ENCODE measurements at regions not wholly inside any gene's neighbourhood (a gene's known extent, or its start where the extent isn't known, plus 50 kb on each side); places are given as distances from the start of the nearest gene placed in this dataset.

GRCh38 chr6:40924839-40925238, 114.2 kb downstream of the UNC5CL start:
- no peaks in the 10 kb centered on the region for H3K36me3 ChIP-seq (ENCODE audit: control insufficient read depth, insufficient read depth, low read length)
- H3K4me1 ChIP-seq (ENCODE audit: control insufficient read depth, insufficient read depth, low read length), result no peaks in the 10 kb centered on the region
- H3K4me3 ChIP-seq (ENCODE audit: low read depth, low read length), result no peak overlapping the region
- no peaks in the 10 kb centered on the region for H3K9me3 ChIP-seq (ENCODE audit: control insufficient read depth, insufficient read depth, low read length)
- no peak overlapping the region for H3K9ac ChIP-seq (ENCODE audit: low read depth, low read length)
- H3K27me3 ChIP-seq (ENCODE audit: control insufficient read depth, insufficient read depth, low read length), result no peaks in the 10 kb centered on the region
- no peak overlapping the region for H3K27ac ChIP-seq (ENCODE audit: low read depth, low read length)

DNA sequence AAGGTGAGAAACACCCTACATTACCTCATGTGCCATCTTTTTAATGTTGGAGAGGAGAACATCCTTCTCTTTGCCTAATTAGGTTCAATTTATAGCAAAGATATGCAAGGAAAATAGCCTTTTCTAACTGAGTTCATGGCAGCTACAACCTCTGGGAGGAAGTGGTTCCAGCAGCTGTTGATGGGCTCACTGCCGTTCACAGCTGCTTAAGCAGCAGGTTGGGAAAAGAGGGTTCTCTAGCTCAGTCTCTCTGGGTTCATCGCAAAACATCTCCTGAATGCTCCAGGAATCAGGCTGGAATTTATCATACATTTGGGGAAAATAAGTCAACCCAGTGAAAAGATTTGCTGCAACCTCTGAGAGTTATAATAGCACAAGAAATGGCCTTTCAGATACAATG, 115.1 kb downstream of the UNC5CL start:
- Histone ChIP-seq H3K9ac (ENCODE audit: low read depth, low read length) (no peak overlapping the region), H3K27ac (ENCODE audit: low read depth, low read length) (no peak overlapping the region), H3K36me3 (ENCODE audit: control insufficient read depth, insufficient read depth, low read length) (no peaks in the 10 kb centered on the region), H3K4me3 (ENCODE audit: low read depth, low read length) (no peak overlapping the region), H3K27me3 (ENCODE audit: control insufficient read depth, insufficient read depth, low read length) (peaks cover 4% of the 10 kb centered on the region; the same call in 1 of the 2 replicates), H3K9me3 (ENCODE audit: control insufficient read depth, insufficient read depth, low read length) (no peaks in the 10 kb centered on the region), H3K4me1 (ENCODE audit: control insufficient read depth, insufficient read depth, low read length) (peaks cover 5% of the 10 kb centered on the region)

- H3K9ac ChIP-seq (ENCODE audit: low read depth, low read length), result no peak overlapping the region
- H3K9me3 ChIP-seq (ENCODE audit: control insufficient read depth, insufficient read depth, low read length), result no peaks in the 10 kb centered on the region
- H3K4me1 ChIP-seq (ENCODE audit: control insufficient read depth, insufficient read depth, low read length), result peaks cover 11% of the 10 kb centered on the region
- peaks cover 8% of the 10 kb centered on the region; the same call in 1 of the 2 replicates for H3K27me3 ChIP-seq (ENCODE audit: control insufficient read depth, insufficient read depth, low read length)
- no peak overlapping the region for H3K27ac ChIP-seq (ENCODE audit: low read depth, low read length)
- H3K36me3 ChIP-seq (ENCODE audit: control insufficient read depth, insufficient read depth, low read length), result no peaks in the 10 kb centered on the region
- H3K4me3 ChIP-seq (ENCODE audit: low read depth, low read length), result no peak overlapping the region
Observed at GRCh38 chr6:40923326-40923725, 115.7 kb downstream of the UNC5CL start.

- H3K27me3 ChIP-seq (ENCODE audit: control insufficient read depth, insufficient read depth, low read length), result peaks cover 8% of the 10 kb centered on the region; the same call in 1 of the 2 replicates
- H3K27ac ChIP-seq (ENCODE audit: low read depth, low read length), result no peak overlapping the region
- no peak overlapping the region for H3K4me3 ChIP-seq (ENCODE audit: low read depth, low read length)
- no peak overlapping the region for H3K9ac ChIP-seq (ENCODE audit: low read depth, low read length)
- no peaks in the 10 kb centered on the region for H3K9me3 ChIP-seq (ENCODE audit: control insufficient read depth, insufficient read depth, low read length)
- no peaks in the 10 kb centered on the region for H3K36me3 ChIP-seq (ENCODE audit: control insufficient read depth, insufficient read depth, low read length)
- H3K4me1 ChIP-seq (ENCODE audit: control insufficient read depth, insufficient read depth, low read length), result peaks cover 21% of the 10 kb centered on the region
Observed at GRCh38 chr6:40922281-40922680, 116.7 kb downstream of the UNC5CL start.

GRCh38 chr6:40918040-40918651, 120.9 kb downstream of the UNC5CL start:
- H3K27ac ChIP-seq (ENCODE audit: low read depth, low read length), result no peak overlapping the region
- peaks cover 27% of the 10 kb centered on the region for H3K4me1 ChIP-seq (ENCODE audit: control insufficient read depth, insufficient read depth, low read length)
- H3K27me3 ChIP-seq (ENCODE audit: control insufficient read depth, insufficient read depth, low read length), result peaks cover 17% of the 10 kb centered on the region
- H3K36me3 ChIP-seq (ENCODE audit: control insufficient read depth, insufficient read depth, low read length), result no peaks in the 10 kb centered on the region
- no peak overlapping the region for H3K4me3 ChIP-seq (ENCODE audit: low read depth, low read length)
- H3K9ac ChIP-seq (ENCODE audit: low read depth, low read length), result no peak overlapping the region
- H3K9me3 ChIP-seq (ENCODE audit: control insufficient read depth, insufficient read depth, low read length), result no peaks in the 10 kb centered on the region

- Histone ChIP-seq H3K36me3 (ENCODE audit: control insufficient read depth, insufficient read depth, low read length) (no peaks in the 10 kb centered on the region), H3K9me3 (ENCODE audit: control insufficient read depth, insufficient read depth, low read length) (no peaks in the 10 kb centered on the region), H3K27me3 (ENCODE audit: control insufficient read depth, insufficient read depth, low read length) (peaks cover 17% of the 10 kb centered on the region), H3K4me3 (ENCODE audit: low read depth, low read length) (no peak overlapping the region), H3K27ac (ENCODE audit: low read depth, low read length) (no peak overlapping the region), H3K9ac (ENCODE audit: low read depth, low read length) (no peak overlapping the region), H3K4me1 (ENCODE audit: control insufficient read depth, insufficient read depth, low read length) (peaks cover 27% of the 10 kb centered on the region)
Observed at GRCh38 chr6:40917603-40918002, 121.4 kb downstream of the UNC5CL start.

DNA sequence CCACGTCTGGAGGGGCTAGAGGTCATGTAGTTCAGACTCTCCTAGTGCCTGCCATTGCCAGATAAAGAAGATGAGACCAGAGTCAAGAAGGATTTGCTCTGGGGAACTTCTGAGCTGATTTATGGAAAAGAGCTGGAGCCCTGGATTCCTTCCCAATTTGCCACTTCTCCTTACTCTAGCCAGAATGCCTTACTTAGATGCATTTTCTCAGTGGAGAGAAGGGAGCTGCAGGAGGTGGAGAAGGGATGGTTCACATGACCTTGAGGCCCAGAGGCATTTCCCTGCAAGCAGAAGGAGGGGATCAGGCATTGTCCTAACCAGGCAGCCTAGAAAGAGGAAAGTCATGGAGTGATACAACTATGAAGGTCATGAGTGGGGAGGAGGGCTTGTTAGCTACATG, 122.2 kb downstream of the UNC5CL start:
- no peaks in the 10 kb centered on the region for H3K9me3 ChIP-seq (ENCODE audit: control insufficient read depth, insufficient read depth, low read length)
- H3K4me3 ChIP-seq (ENCODE audit: low read depth, low read length), result no peak overlapping the region
- peaks cover 17% of the 10 kb centered on the region for H3K27me3 ChIP-seq (ENCODE audit: control insufficient read depth, insufficient read depth, low read length)
- no peak overlapping the region for H3K27ac ChIP-seq (ENCODE audit: low read depth, low read length)
- peaks cover 27% of the 10 kb centered on the region for H3K4me1 ChIP-seq (ENCODE audit: control insufficient read depth, insufficient read depth, low read length)
- no peaks in the 10 kb centered on the region for H3K36me3 ChIP-seq (ENCODE audit: control insufficient read depth, insufficient read depth, low read length)
- no peak overlapping the region for H3K9ac ChIP-seq (ENCODE audit: low read depth, low read length)

DNA sequence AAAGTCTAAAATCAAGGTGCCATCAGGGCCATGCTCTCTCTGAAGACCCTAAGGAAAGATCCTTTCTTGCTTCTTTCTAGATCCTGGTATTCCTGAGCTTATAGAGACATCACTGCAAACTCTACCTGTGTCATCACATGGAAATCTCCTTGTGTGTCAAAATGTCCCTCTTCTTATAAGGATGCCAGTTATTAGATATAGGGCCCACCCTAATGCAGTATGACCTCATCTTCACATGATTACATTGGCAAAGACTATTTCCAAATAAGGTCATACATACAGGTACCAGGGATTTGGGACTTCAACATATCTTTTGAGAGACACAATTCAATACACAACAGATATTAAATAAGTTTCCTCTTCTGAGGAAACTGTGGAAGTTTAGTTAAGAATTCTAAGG, 123.9 kb downstream of the UNC5CL start:
- H3K4me1 ChIP-seq (ENCODE audit: control insufficient read depth, insufficient read depth, low read length), result peaks cover 27% of the 10 kb centered on the region
- H3K27me3 ChIP-seq (ENCODE audit: control insufficient read depth, insufficient read depth, low read length), result peaks cover 17% of the 10 kb centered on the region
- H3K36me3 ChIP-seq (ENCODE audit: control insufficient read depth, insufficient read depth, low read length), result no peaks in the 10 kb centered on the region
- no peak overlapping the region for H3K9ac ChIP-seq (ENCODE audit: low read depth, low read length)
- H3K4me3 ChIP-seq (ENCODE audit: low read depth, low read length), result no peak overlapping the region
- H3K9me3 ChIP-seq (ENCODE audit: control insufficient read depth, insufficient read depth, low read length), result no peaks in the 10 kb centered on the region
- H3K27ac ChIP-seq (ENCODE audit: low read depth, low read length), result no peak overlapping the region

- no peaks in the 10 kb centered on the region for H3K9me3 ChIP-seq (ENCODE audit: control insufficient read depth, insufficient read depth, low read length)
- H3K27ac ChIP-seq (ENCODE audit: low read depth, low read length), result no peak overlapping the region
- H3K4me1 ChIP-seq (ENCODE audit: control insufficient read depth, insufficient read depth, low read length), result peaks cover 23% of the 10 kb centered on the region
- H3K9ac ChIP-seq (ENCODE audit: low read depth, low read length), result no peak overlapping the region
- H3K4me3 ChIP-seq (ENCODE audit: low read depth, low read length), result no peak overlapping the region
- no peaks in the 10 kb centered on the region for H3K36me3 ChIP-seq (ENCODE audit: control insufficient read depth, insufficient read depth, low read length)
- H3K27me3 ChIP-seq (ENCODE audit: control insufficient read depth, insufficient read depth, low read length), result peaks cover 14% of the 10 kb centered on the region
Observed at GRCh38 chr6:40914005-40914404, 125.0 kb downstream of the UNC5CL start.

- peaks cover 7% of the 10 kb centered on the region for H3K4me1 ChIP-seq (ENCODE audit: control insufficient read depth, insufficient read depth, low read length)
- H3K9me3 ChIP-seq (ENCODE audit: control insufficient read depth, insufficient read depth, low read length), result no peaks in the 10 kb centered on the region
- H3K36me3 ChIP-seq (ENCODE audit: control insufficient read depth, insufficient read depth, low read length), result no peaks in the 10 kb centered on the region
Observed at GRCh38 chr6:40912158-40912946, 126.7 kb downstream of the UNC5CL start.

GRCh38 chr6:40910260-40910893, 128.6 kb downstream of the UNC5CL start:
- H3K36me3 ChIP-seq (ENCODE audit: control insufficient read depth, insufficient read depth, low read length), result no peaks in the 10 kb centered on the region
- no peak overlapping the region for H3K4me3 ChIP-seq (ENCODE audit: low read depth, low read length)
- H3K9me3 ChIP-seq (ENCODE audit: control insufficient read depth, insufficient read depth, low read length), result no peaks in the 10 kb centered on the region
- H3K27me3 ChIP-seq (ENCODE audit: control insufficient read depth, insufficient read depth, low read length), result no peaks in the 10 kb centered on the region
- H3K9ac ChIP-seq (ENCODE audit: low read depth, low read length), result no peak overlapping the region
- H3K27ac ChIP-seq (ENCODE audit: low read depth, low read length), result no peak overlapping the region
- H3K4me1 ChIP-seq (ENCODE audit: control insufficient read depth, insufficient read depth, low read length), result no peaks in the 10 kb centered on the region

More at GRCh38 chr6:40912158-40912946, 126.7 kb downstream of the UNC5CL start:
- Histone ChIP-seq H3K9ac (ENCODE audit: low read depth, low read length) (no peak overlapping the region), H3K27me3 (ENCODE audit: control insufficient read depth, insufficient read depth, low read length) (peaks cover 9% of the 10 kb centered on the region), H3K4me3 (ENCODE audit: low read depth, low read length) (no peak overlapping the region), H3K27ac (ENCODE audit: low read depth, low read length) (no peak overlapping the region)
